GM23248 (cell line): ENCODE measurements at regions not wholly inside any gene's neighbourhood (a gene's known extent, or its start where the extent isn't known, plus 50 kb on each side); places are given as distances from the start of the nearest gene placed in this dataset.

Experiments used
- EZH2 ChIP-seq: fragments of 200-600 bp; sonication (generic); IDR thresholded peaks from 2 replicates; pipeline ENCODE4 v1.6.1; 2018; ENCODE audit warnings: antibody characterized with exemption, mild to moderate bottlenecking; ENCODE audit not compliant: insufficient read depth, poor library complexity, severe bottlenecking
- EZH2phosphoT487 ChIP-seq: fragments of 200-600 bp; sonication (generic); IDR thresholded peaks from 2 replicates; pipeline ENCODE4 v1.6.1; 2018; ENCODE audit warnings: antibody characterized with exemption, moderate library complexity, mild to moderate bottlenecking, low read depth; ENCODE audit not compliant: insufficient read depth

DNA sequence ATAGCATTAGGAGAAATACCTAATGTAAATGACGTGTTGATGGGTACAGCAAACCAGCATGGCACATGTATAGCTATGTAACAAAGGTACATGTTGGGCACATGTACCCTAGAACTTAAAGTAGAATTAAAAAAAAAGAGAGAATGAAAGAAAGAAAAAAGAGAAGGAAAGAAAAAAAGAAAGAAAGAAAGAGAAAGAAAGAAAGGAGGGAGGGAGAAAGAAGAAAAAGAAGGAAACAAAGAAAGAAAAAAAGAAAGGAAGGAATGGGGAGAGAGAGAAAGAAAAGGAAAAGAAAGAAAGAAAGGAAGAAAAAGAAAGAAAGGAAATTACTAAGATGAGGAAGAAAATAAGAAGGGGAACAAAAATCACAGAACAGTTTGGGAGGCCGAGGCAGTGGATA is 925.5 kb downstream of the LRFN5 start:
- TF ChIP-seq EZH2 (no peak), EZH2phosphoT487 (no peak)
